ENCODE measurements at regions not wholly inside any gene's neighbourhood (a gene's known extent, or its start where the extent isn't known, plus 50 kb on each side); places are given as distances from the start of the nearest gene placed in this dataset.

DNA sequence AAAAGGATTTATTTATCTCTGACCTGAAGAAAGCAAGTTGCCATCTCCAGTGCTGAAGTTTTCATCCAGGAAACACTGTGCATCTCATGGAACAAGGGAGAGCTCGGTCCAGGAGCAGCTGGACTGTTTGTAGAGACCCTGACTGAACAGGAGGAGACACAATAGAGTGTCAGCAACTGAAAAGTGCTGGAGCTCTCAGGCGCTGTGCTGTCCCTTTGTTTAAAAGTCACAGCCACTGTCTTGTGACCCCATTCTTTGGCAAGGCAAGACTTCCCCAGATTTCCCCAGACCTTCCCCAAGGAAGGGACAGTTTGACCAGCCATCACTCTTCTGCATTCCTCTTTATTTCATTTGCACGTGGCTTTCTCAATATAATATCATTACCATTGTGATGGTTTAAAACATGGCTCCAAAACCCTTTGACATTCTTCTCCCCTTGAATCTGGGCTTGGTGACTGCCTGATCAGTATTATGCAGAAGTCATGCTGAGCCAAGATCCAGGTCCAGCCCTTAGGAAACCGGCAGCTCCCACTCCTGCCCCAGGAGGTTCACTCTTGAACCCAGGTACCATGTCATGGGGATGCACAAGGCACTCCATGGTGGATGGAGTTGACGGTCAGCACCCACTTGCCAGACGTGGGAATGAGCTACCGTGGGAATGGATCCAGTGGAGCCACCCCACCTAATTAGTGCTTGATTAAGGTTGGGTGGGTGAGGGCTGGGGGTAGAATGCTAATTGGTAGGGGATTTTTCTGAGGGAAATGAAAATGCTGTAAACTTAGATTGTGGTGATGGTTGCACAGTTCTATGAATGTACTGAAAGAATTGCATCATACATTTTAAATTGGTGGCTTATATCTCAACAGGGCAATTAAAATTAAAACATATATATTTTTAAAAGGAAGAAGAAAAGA, 497.9 kb upstream of the RAB6C start:
- 91% methylated on average over 7 of the region's 7 CpGs for WGBS

DNA sequence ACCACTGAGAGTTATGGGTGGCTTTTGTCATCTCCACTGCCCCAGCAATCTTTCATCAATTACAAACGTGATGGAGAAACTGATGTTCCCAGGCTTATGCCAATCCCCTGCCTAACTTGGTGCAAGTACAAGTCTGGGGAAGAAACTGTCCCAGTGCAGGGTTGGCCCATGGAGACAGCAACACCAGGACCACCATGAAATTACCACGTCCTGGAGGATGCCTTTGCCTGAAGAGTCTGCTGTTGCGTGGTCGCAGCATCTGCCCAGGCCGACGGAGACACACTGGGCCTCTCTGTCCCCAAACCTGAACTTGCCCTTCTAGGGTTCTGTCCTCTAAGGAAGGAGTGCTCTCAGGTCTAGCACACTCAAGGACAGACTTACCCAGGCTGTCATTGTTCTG, 496.8 kb upstream of the RAB6C start:
- peaks cover 10% of the 10 kb centered on the region; the same call in 1 of the 2 replicates for H3K4me1 ChIP-seq (ENCODE audit: insufficient read depth, low read length)
- no peaks in the 10 kb centered on the region for H3K9me3 ChIP-seq (ENCODE audit: insufficient read depth, low read depth, low read length)
- no peak overlapping the region for H3K4me3 ChIP-seq (ENCODE audit: low read length)
- H3K9ac ChIP-seq (ENCODE audit: low read depth, low read length), result no peak overlapping the region
- H3K36me3 ChIP-seq (ENCODE audit: insufficient read depth, low read length), result no peaks in the 10 kb centered on the region
- WGBS, result 95% methylated on average over 6 of the region's 6 CpGs
- H3K27ac ChIP-seq (ENCODE audit: low read depth, low read length), result no peak overlapping the region
- no peaks in the 10 kb centered on the region for H3K27me3 ChIP-seq (ENCODE audit: insufficient read depth, low read length)

More for the DNA sequence above, 497.9 kb upstream of the RAB6C start:
- H3K27me3 ChIP-seq (ENCODE audit: insufficient read depth, low read length), result no peaks in the 10 kb centered on the region
- peaks cover 10% of the 10 kb centered on the region; the same call in 1 of the 2 replicates for H3K4me1 ChIP-seq (ENCODE audit: insufficient read depth, low read length)
- H3K27ac ChIP-seq (ENCODE audit: low read depth, low read length), result no peak overlapping the region
- H3K9me3 ChIP-seq (ENCODE audit: insufficient read depth, low read depth, low read length), result no peaks in the 10 kb centered on the region
- H3K36me3 ChIP-seq (ENCODE audit: insufficient read depth, low read length), result no peaks in the 10 kb centered on the region
- no peak overlapping the region for H3K4me3 ChIP-seq (ENCODE audit: low read length)
- no peak overlapping the region for H3K9ac ChIP-seq (ENCODE audit: low read depth, low read length)

DNA sequence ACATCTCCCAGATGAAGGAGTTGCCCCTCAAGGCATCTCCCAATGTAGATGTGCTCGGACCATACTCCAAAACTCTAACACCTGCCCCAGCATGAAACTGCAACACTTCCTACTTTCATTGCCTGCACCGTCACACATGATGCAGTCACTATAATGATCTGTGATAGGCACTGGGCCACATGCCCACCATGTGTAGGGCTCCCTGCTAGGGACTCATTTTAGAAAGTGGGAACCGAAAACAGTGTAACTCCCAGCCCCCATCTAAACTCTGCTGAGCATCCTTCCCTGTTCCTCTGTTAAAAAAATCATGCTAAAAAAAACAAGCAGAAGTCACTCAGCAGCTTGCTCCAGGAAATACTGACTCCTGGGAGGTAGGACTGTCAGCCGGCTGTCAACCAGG, 496.1 kb upstream of the RAB6C start:
- Histone ChIP-seq H3K4me3 (ENCODE audit: low read length) (no peak overlapping the region), H3K4me1 (ENCODE audit: insufficient read depth, low read length) (peaks cover 10% of the 10 kb centered on the region; the same call in 1 of the 2 replicates), H3K9me3 (ENCODE audit: insufficient read depth, low read depth, low read length) (no peaks in the 10 kb centered on the region), H3K9ac (ENCODE audit: low read depth, low read length) (no peak overlapping the region), H3K27ac (ENCODE audit: low read depth, low read length) (no peak overlapping the region), H3K36me3 (ENCODE audit: insufficient read depth, low read length) (no peaks in the 10 kb centered on the region), H3K27me3 (ENCODE audit: insufficient read depth, low read length) (no peaks in the 10 kb centered on the region)
- WGBS, result 94% methylated on average over 4 of the region's 4 CpGs

DNA sequence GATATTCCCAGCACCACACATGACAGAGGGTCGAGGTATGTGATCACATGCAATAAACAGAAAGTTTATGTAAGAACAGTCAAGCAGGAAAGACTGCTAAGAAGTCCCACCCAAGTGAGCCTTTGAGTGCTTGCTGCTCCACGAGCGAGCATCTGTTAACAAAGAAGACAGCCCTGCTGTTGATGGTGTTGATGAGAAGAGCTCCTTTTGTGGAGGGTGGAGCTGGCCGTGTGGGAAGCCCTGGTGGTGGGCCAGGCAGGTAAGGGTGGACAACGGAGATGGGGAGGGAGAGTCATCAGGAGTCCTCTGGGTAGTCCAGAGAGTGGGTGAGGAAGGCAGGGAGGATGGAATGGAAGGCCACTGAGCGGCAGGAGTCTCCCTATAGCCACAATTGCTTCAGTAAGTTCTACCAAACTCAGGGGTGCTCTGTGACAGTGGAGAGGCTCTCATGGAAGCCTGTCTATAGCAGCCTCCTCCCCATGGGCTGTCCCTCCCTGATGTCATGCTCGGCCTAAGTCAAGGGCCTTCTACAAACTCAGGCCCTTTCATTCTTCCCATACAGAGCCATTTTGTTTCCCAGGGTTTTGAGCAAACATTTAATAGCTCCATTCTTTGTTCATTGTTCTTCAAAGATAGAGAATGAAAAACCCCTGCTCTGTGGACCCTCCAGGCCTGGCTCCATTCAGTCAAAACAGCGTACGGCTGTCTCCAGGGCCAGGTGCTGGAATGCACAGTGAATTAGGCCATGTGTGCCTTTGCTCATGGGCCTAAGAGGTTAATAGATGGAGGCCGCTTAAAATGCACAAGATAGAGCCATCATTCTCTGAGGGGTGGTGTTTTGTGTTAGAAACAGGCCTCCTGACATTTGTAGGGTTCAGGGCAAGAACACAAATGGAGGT, 494.2 kb upstream of the RAB6C start:
- H3K27me3 ChIP-seq (ENCODE audit: insufficient read depth, low read length), result no peaks in the 10 kb centered on the region
- no peaks in the 10 kb centered on the region for H3K36me3 ChIP-seq (ENCODE audit: insufficient read depth, low read length)
- no peaks in the 10 kb centered on the region for H3K9me3 ChIP-seq (ENCODE audit: insufficient read depth, low read depth, low read length)
- H3K9ac ChIP-seq (ENCODE audit: low read depth, low read length), result no peak overlapping the region
- H3K4me3 ChIP-seq (ENCODE audit: low read length), result no peak overlapping the region
- WGBS, result 88% methylated on average over 10 of the region's 10 CpGs
- H3K4me1 ChIP-seq (ENCODE audit: insufficient read depth, low read length), result peaks cover 1% of the 10 kb centered on the region; the same call in 1 of the 2 replicates
- no peak overlapping the region for H3K27ac ChIP-seq (ENCODE audit: low read depth, low read length)

DNA sequence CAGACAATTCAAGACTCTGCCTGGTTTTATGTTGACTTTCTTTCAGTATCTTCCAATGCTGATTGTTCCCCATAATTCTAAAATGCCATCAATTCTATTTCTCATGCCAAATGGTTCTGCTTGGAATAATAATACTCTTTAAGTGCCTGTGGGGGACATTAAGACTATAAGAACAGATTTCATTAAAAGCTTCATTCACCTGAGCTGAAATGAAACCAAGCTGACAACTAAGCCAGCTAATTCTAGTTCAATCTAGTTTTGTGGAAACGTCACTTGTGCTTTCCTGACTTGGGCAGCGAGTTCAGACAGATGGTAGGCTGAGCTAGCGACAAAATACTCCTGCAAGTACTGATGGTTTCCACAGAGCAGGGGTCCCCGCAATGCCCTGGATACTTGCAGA, 491.1 kb upstream of the RAB6C start:
- no peak overlapping the region for H3K9ac ChIP-seq (ENCODE audit: low read depth, low read length)
- no peak overlapping the region for H3K4me3 ChIP-seq (ENCODE audit: low read length)
- WGBS, result 93% methylated on average over 4 of the region's 4 CpGs

DNA sequence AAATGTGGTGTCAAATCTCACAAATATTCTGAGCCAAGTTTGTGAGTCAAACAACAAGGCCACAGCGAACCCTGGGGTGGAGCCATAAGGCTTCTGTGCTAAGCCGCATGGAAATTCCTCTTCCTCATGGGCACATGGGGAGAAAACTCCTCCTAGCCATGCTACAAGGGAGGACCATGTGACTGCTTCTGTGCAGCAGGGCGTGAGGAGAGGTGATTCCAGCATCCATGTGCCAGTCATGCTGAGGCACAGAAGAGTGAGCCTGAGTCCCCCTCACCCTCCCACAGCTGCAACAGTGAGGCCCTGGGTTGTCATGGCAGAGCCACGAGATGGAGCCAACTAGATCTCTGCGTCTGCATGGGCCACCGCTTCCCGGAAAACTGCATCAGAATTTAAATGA, 488.8 kb upstream of the RAB6C start:
- H3K9ac ChIP-seq (ENCODE audit: low read depth, low read length), result no peak overlapping the region
- no peak overlapping the region for H3K4me3 ChIP-seq (ENCODE audit: low read length)
- whole genome bisulfite sequencing, result 90% methylated on average over 7 of the region's 7 CpGs
- H3K27me3 ChIP-seq (ENCODE audit: insufficient read depth, low read length), result no peaks in the 10 kb centered on the region
- H3K4me1 ChIP-seq (ENCODE audit: insufficient read depth, low read length), result no peaks in the 10 kb centered on the region
- H3K36me3 ChIP-seq (ENCODE audit: insufficient read depth, low read length), result no peaks in the 10 kb centered on the region
- no peak overlapping the region for H3K27ac ChIP-seq (ENCODE audit: low read depth, low read length)
- H3K9me3 ChIP-seq (ENCODE audit: insufficient read depth, low read depth, low read length), result no peaks in the 10 kb centered on the region

More for the DNA sequence above, 491.1 kb upstream of the RAB6C start:
- no peaks in the 10 kb centered on the region for H3K27me3 ChIP-seq (ENCODE audit: insufficient read depth, low read length)
- H3K27ac ChIP-seq (ENCODE audit: low read depth, low read length), result no peak overlapping the region
- H3K4me1 ChIP-seq (ENCODE audit: insufficient read depth, low read length), result no peaks in the 10 kb centered on the region
- no peaks in the 10 kb centered on the region for H3K9me3 ChIP-seq (ENCODE audit: insufficient read depth, low read depth, low read length)
- H3K36me3 ChIP-seq (ENCODE audit: insufficient read depth, low read length), result no peaks in the 10 kb centered on the region

DNA sequence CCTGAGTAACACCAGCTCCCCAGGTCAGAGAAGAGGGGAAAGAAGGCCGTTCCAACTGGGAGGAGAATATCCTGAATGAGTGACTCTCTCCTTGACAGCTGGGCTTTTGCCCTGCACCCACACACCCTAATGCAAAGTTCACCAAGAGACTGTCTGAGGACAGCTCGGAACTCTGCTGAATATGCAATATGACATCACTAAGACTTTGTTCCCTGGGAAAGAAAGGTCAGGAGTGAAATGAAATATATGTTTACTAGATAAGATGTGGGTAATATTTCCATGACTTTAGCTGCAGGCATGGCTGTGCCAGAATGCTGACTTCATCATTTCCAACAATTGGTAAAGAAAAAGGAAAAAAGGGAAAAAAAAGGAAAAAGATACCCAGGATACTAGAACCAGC, 488.2 kb upstream of the RAB6C start:
- no peaks in the 10 kb centered on the region for H3K4me1 ChIP-seq (ENCODE audit: insufficient read depth, low read length)
- no peaks in the 10 kb centered on the region for H3K9me3 ChIP-seq (ENCODE audit: insufficient read depth, low read depth, low read length)
- no peak overlapping the region for H3K9ac ChIP-seq (ENCODE audit: low read depth, low read length)
- no peak overlapping the region for H3K4me3 ChIP-seq (ENCODE audit: low read length)
- H3K27ac ChIP-seq (ENCODE audit: low read depth, low read length), result no peak overlapping the region
- no peaks in the 10 kb centered on the region for H3K36me3 ChIP-seq (ENCODE audit: insufficient read depth, low read length)
- 87% methylated on average over 2 of the region's 2 CpGs for WGBS
- H3K27me3 ChIP-seq (ENCODE audit: insufficient read depth, low read length), result no peaks in the 10 kb centered on the region

DNA sequence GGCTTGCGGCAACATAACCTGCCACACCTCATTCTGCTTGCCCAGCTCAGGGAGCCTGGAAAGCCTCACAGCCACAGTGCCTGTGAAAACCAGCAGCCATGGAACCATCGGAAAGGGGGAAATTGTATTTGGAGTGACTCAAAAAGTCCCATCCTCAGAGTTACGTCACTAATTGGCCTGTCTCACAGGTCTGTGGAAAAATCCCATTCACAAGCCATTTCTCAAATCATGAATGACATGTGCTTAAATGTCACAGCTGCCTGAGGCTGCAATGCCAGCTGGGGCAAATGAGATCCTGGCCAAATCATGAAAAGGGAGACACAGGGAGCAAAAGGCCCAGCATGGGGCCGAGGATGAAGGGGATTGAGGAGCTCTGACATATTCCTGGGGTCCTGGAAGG, 486.9 kb upstream of the RAB6C start:
- Histone ChIP-seq H3K4me3 (ENCODE audit: low read length) (no peak overlapping the region), H3K9ac (ENCODE audit: low read depth, low read length) (no peak overlapping the region), H3K9me3 (ENCODE audit: insufficient read depth, low read depth, low read length) (no peaks in the 10 kb centered on the region), H3K4me1 (ENCODE audit: insufficient read depth, low read length) (no peaks in the 10 kb centered on the region), H3K27me3 (ENCODE audit: insufficient read depth, low read length) (no peaks in the 10 kb centered on the region), H3K27ac (ENCODE audit: low read depth, low read length) (no peak overlapping the region), H3K36me3 (ENCODE audit: insufficient read depth, low read length) (no peaks in the 10 kb centered on the region)
- WGBS, result 91% methylated on average over 4 of the region's 4 CpGs

DNA sequence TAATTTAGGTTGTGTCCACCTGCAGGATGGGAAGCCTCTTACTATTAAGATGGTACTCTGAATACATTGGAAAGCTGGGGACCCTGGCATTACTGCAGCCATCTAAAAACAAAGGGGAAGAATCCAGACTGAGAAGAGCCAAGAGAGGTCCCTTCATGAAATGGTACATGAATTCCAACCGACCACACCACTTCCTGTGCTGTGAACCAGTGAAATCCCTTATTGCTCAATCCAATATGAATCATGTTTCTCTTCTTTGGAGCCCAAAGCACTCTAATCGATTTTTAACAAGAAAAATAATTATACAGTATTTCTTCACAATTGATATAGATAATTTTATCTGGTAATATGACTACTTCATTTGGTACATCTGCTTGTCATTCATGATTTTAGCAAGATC, 479.7 kb upstream of the RAB6C start:
- Histone ChIP-seq H3K4me3 (ENCODE audit: low read length) (no peak overlapping the region), H3K9me3 (ENCODE audit: insufficient read depth, low read depth, low read length) (no peaks in the 10 kb centered on the region), H3K4me1 (ENCODE audit: insufficient read depth, low read length) (no peaks in the 10 kb centered on the region), H3K27ac (ENCODE audit: low read depth, low read length) (no peak overlapping the region), H3K9ac (ENCODE audit: low read depth, low read length) (no peak overlapping the region), H3K36me3 (ENCODE audit: insufficient read depth, low read length) (no peaks in the 10 kb centered on the region), H3K27me3 (ENCODE audit: insufficient read depth, low read length) (no peaks in the 10 kb centered on the region)
- 84% methylated on average over 1 of the region's 2 CpGs for WGBS

DNA sequence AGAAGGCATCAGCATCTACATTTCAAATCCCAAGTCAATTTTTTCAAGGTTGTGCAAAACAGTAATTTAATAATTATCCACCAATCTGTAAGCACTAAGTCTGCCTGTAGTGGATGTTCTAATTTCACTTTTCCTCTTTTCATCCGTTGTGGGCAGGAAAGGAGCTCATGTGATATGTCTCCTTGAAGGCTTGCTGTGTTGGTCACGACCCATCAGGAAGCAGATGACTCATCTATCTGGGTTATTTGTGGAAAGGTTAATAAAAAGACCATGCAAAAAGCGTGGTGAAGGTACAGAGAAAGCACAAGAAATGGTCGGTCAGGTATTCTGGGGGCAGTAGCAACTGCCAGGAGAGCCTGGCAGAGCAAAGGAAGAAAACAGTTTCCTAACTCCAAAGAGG, 476.7 kb upstream of the RAB6C start:
- 65% methylated on average over 4 of the region's 4 CpGs for WGBS
- H3K9me3 ChIP-seq (ENCODE audit: insufficient read depth, low read depth, low read length), result no peaks in the 10 kb centered on the region
- H3K9ac ChIP-seq (ENCODE audit: low read depth, low read length), result no peak overlapping the region
- no peak overlapping the region for H3K27ac ChIP-seq (ENCODE audit: low read depth, low read length)
- H3K4me3 ChIP-seq (ENCODE audit: low read length), result no peak overlapping the region
- no peaks in the 10 kb centered on the region for H3K4me1 ChIP-seq (ENCODE audit: insufficient read depth, low read length)
- no peaks in the 10 kb centered on the region for H3K27me3 ChIP-seq (ENCODE audit: insufficient read depth, low read length)
- no peaks in the 10 kb centered on the region for H3K36me3 ChIP-seq (ENCODE audit: insufficient read depth, low read length)

DNA sequence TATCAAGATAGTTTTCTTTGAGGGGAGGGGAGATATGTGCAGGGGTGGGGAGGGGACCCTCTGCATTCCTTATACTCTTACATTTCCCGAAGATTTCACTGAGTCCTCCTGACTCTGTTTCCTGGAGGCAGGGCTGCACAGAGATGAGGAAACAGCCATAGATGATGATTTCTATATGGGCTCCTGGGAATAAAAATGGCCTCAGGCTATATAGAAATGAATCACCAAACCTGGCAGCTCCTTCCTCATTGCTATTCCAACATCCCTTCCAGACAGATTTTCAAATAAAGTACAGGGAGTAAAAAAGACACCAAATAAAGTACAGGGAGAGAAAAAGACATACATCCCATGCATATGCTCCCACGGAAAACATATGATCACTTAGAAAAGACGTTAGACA, 474.8 kb upstream of the RAB6C start:
- Histone ChIP-seq H3K27ac (ENCODE audit: low read depth, low read length) (no peak overlapping the region), H3K4me3 (ENCODE audit: low read length) (no peak overlapping the region), H3K9ac (ENCODE audit: low read depth, low read length) (no peak overlapping the region), H3K4me1 (ENCODE audit: insufficient read depth, low read length) (no peaks in the 10 kb centered on the region), H3K9me3 (ENCODE audit: insufficient read depth, low read depth, low read length) (no peaks in the 10 kb centered on the region), H3K27me3 (ENCODE audit: insufficient read depth, low read length) (no peaks in the 10 kb centered on the region), H3K36me3 (ENCODE audit: insufficient read depth, low read length) (no peaks in the 10 kb centered on the region)
- WGBS, result 100% methylated on average over 1 of the region's 3 CpGs
